Endothelial cell of umbilical vein (primary cell): ENCODE measurements at regions not wholly inside any gene's neighbourhood (a gene's known extent, or its start where the extent isn't known, plus 50 kb on each side); places are given as distances from the start of the nearest gene placed in this dataset.

Source experiments
- BruUV-seq: library from RNA; stranded (reverse); fragments of 400-500 nt; replicated peaks from 2 replicates; lab custom pipeline; 2021; lab: Mats Ljungman, UMichigan
- CTCF ChIA-PET: fragments of 300-600, 350-600 bp; sonication (Branson Sonifier 250); formaldehyde crosslinking; loops from one replicate; lab custom pipeline; 2021; ENCODE audit warnings: antibody characterized with exemption, inconsistent platforms; lab: Charles Lee
- POLR2A ChIA-PET: fragments of 300-600, 350-600 bp; sonication (Branson Sonifier 250); formaldehyde crosslinking; loops from one replicate; lab custom pipeline; 2021; ENCODE audit warnings: antibody characterized with exemption, inconsistent platforms; lab: Charles Lee
- DNase-seq: peaks from one replicate; pipeline ENCODE4 v3.0.0-alpha.2; 2011; ENCODE audit warnings: low read depth, low spot score
- FAIRE-seq: peaks from 2 replicates; lab custom pipeline; 2011; peaks lifted over from hg19 to GRCh38; lab: Jason Lieb, UNC
- H2AFZ ChIP-seq: 2 replicates; pipeline ENCODE4 v1.6.0; 2012; ENCODE audit warnings: low read depth, low read length, control low read depth, inconsistent platforms
- H3K27ac ChIP-seq: 2 replicates; pipeline ENCODE4 v1.5.1; 2011; ENCODE audit warnings: low read depth, mild to moderate bottlenecking, control low read depth, low read length, moderate library complexity; ENCODE audit not compliant: insufficient read depth
- H3K27me3 ChIP-seq, 2 experiments: 2 replicates each; pipeline versions ENCODE4 v1.6.0 to v1.6.1; 2011; ENCODE audit warnings: low read length in 2 of 2, mixed read lengths in 1 of 2; ENCODE audit not compliant: control insufficient read depth in 2 of 2, insufficient read depth in 2 of 2
- H3K36me3 ChIP-seq, 2 experiments: 2 replicates in 1 of 2; 3 replicates in 1 of 2; pipeline ENCODE4 v1.5.1; 2011; ENCODE audit warnings: low read length in 2 of 2, mild to moderate bottlenecking in 1 of 2, moderate library complexity in 1 of 2; ENCODE audit not compliant: control insufficient read depth in 2 of 2, insufficient read depth in 2 of 2; ENCODE audit errors: extremely low read depth in 1 of 2
- H3K4me1 ChIP-seq: 3 replicates; pipeline ENCODE4 v1.5.1; 2011; ENCODE audit warnings: mild to moderate bottlenecking, low read length; ENCODE audit not compliant: control insufficient read depth, insufficient read depth; ENCODE audit errors: extremely low read depth
- H3K4me2 ChIP-seq: 2 replicates; pipeline ENCODE4 v1.6.1; 2011; ENCODE audit warnings: low read length, control low read depth, mixed read lengths; ENCODE audit not compliant: insufficient read depth
- H3K4me3 ChIP-seq, 3 experiments: fragments of 200-600 bp in 1 of 3; sonication (generic), shearing (Covaris generic) in 1 of 3; replicated peaks in 1 of 3; 2 replicates each; pipeline ENCODE4 v1.5.1; 2011 to 2016; ENCODE audit warnings: control low read depth in 3 of 3, low read length in 3 of 3, mild to moderate bottlenecking in 2 of 3, inconsistent platforms in 1 of 3, low read depth in 1 of 3, moderate library complexity in 1 of 3; ENCODE audit not compliant: insufficient read depth in 1 of 3
- H3K79me2 ChIP-seq: 2 replicates; pipeline ENCODE4 v1.6.0; 2012; ENCODE audit warnings: low read length, inconsistent platforms; ENCODE audit not compliant: control insufficient read depth, insufficient read depth
- H3K9ac ChIP-seq: replicated peaks from 2 replicates; pipeline ENCODE3; 2011; ENCODE audit warnings: low read length, control low read depth; ENCODE audit not compliant: insufficient read depth; ENCODE audit errors: extremely low read depth
- H3K9me1 ChIP-seq: replicated peaks from 3 replicates; pipeline ENCODE4 v1.6.0; 2011; ENCODE audit warnings: mild to moderate bottlenecking, low read length; ENCODE audit not compliant: control insufficient read depth, insufficient read depth; ENCODE audit errors: extremely low read depth
- H3K9me3 ChIP-seq: replicated peaks from 2 replicates; pipeline ENCODE4 v1.5.1; 2012; ENCODE audit warnings: low read length, inconsistent platforms; ENCODE audit not compliant: control insufficient read depth, insufficient read depth
- H4K20me1 ChIP-seq: replicated peaks from 2 replicates; pipeline ENCODE3; 2011; ENCODE audit warnings: mild to moderate bottlenecking, low read length; ENCODE audit not compliant: control insufficient read depth, insufficient read depth; ENCODE audit errors: extremely low read depth
- EZH2 ChIP-seq: IDR thresholded peaks from 2 replicates; pipeline ENCODE4 v1.6.1; 2012; ENCODE audit warnings: borderline replicate concordance, low read depth, mild to moderate bottlenecking, moderate library complexity, low read length, inconsistent platforms; ENCODE audit not compliant: severe bottlenecking
- FOS ChIP-seq: IDR thresholded peaks from 2 replicates; pipeline ENCODE4 v1.6.1; 2011; ENCODE audit warnings: mild to moderate bottlenecking, low read length, moderate library complexity, borderline replicate concordance; ENCODE audit not compliant: insufficient read depth
- GATA2 ChIP-seq: IDR thresholded peaks from 2 replicates; pipeline ENCODE4 v1.7.0; 2011; ENCODE audit warnings: low read depth, mild to moderate bottlenecking, moderate library complexity, mixed read lengths, low read length; ENCODE audit not compliant: insufficient read length, insufficient read depth
- JUN ChIP-seq: IDR thresholded peaks from 2 replicates; pipeline ENCODE4 v1.6.1; 2011; ENCODE audit warnings: borderline replicate concordance, low read depth; ENCODE audit not compliant: insufficient read length, insufficient read depth
- MYC ChIP-seq: IDR thresholded peaks from one replicate; pipeline ENCODE4 v1.6.1; 2011; ENCODE audit warnings: mild to moderate bottlenecking, low read depth, low read length
- POLR2A ChIP-seq: IDR thresholded peaks from 2 replicates; pipeline ENCODE4 v1.6.1; 2012; ENCODE audit warnings: low read depth, mild to moderate bottlenecking, control low read depth, low read length
- POLR2AphosphoS5 ChIP-seq: IDR thresholded peaks from 2 replicates; pipeline ENCODE4 v1.6.1; 2012; ENCODE audit warnings: low read depth, mild to moderate bottlenecking, control low read depth, low read length, moderate library complexity; ENCODE audit not compliant: insufficient read depth
- dilution Hi-C: fragments of 300-500 bp; cut with MboI; formaldehyde crosslinking; loops from one replicate; pipeline ENCODE4 v1.15.0; 2019; ENCODE audit warnings: low sequenced_read_pairs; ENCODE audit not compliant: extremely low pct_ligation_motif_present
- intact Hi-C: fragments of 100-400 bp; cut with micrococcal nuclease; formaldehyde crosslinking; loops from one replicate; pipeline ENCODE4 v1.10.0; 2022
- TF ChIP-seq, protein P1 (sequence below), 2 donors: IDR thresholded peaks; 1 replicate in 1 of 2; 2 replicates in 1 of 2; pipeline ENCODE4 v1.5.1; 2011; ENCODE audit warnings: low read length in 2 of 2, mild to moderate bottlenecking in 2 of 2, moderate library complexity in 2 of 2, control low read depth in 1 of 2, inconsistent platforms in 1 of 2, low read depth in 1 of 2; ENCODE audit not compliant: insufficient read depth in 1 of 2; ENCODE audit errors: extremely low read depth in 1 of 2
- TF ChIP-seq, protein P2 (sequence below): IDR thresholded peaks from 2 replicates; pipeline ENCODE4 v1.6.1; 2011; ENCODE audit not compliant: insufficient read depth, insufficient read length

DNA sequence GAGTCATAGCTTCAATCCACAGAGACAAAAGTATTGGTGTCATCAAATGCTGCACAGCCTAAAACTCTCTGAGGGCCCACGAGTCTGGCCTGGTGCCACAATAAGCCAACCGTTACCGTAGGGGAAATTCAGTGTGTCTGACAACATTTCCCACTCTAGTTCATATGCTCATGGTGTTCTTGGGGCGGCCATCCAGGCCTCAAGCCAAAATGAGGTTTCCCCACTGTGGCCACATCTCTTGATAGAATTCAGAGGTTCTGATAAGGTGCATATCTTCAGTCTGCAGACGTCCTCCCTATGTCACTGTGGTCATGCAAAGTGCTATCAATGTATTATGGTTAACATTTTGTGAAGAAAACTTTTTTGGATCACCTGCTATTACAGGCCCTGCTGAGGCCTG, 627.7 kb downstream of the QKI start:
- TF ChIP-seq POLR2AphosphoS5 (no peak), MYC (no peak), EZH2 (no peak), POLR2A (no peak), JUN (no peak), FOS (no peak), GATA2 (no peak)
- TF ChIP-seq, protein P1, sequence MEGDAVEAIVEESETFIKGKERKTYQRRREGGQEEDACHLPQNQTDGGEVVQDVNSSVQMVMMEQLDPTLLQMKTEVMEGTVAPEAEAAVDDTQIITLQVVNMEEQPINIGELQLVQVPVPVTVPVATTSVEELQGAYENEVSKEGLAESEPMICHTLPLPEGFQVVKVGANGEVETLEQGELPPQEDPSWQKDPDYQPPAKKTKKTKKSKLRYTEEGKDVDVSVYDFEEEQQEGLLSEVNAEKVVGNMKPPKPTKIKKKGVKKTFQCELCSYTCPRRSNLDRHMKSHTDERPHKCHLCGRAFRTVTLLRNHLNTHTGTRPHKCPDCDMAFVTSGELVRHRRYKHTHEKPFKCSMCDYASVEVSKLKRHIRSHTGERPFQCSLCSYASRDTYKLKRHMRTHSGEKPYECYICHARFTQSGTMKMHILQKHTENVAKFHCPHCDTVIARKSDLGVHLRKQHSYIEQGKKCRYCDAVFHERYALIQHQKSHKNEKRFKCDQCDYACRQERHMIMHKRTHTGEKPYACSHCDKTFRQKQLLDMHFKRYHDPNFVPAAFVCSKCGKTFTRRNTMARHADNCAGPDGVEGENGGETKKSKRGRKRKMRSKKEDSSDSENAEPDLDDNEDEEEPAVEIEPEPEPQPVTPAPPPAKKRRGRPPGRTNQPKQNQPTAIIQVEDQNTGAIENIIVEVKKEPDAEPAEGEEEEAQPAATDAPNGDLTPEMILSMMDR (IDR thresholded peaks at IDR 0.05; ENCODE audit: extremely low read depth in 1 of 2, insufficient read depth in 1 of 2, low read depth in 1 of 2, low read length in 2 of 2) = no peak
- TF ChIP-seq, protein P2, sequence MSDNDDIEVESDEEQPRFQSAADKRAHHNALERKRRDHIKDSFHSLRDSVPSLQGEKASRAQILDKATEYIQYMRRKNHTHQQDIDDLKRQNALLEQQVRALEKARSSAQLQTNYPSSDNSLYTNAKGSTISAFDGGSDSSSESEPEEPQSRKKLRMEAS = no peak
- H3K27me3 ChIP-seq = no peaks in the 10 kb centered on the region
- DNase-seq (no peak), FAIRE-seq (no peak)
- no peaks in the 10 kb centered on the region for H3K4me1 ChIP-seq
- H2AFZ ChIP-seq = no peak overlapping the region
- ChIA-PET CTCF (no interaction called here), POLR2A (no interaction called here)
- H3K9ac ChIP-seq = no peak overlapping the region
- H3K4me2 ChIP-seq = no peak overlapping the region
- H3K9me3 ChIP-seq = no peaks in the 10 kb centered on the region
- intact Hi-C loops = no loop called here
- dilution Hi-C loops = no loop called here
- H4K20me1 ChIP-seq = no peaks in the 10 kb centered on the region
- no peak overlapping the region for H3K27ac ChIP-seq
- no peaks in the 10 kb centered on the region for H3K79me2 ChIP-seq
- no TSS peak for BruUV-seq
- no peak overlapping the region for H3K4me3 ChIP-seq
- no peaks in the 10 kb centered on the region for H3K36me3 ChIP-seq
- H3K9me1 ChIP-seq = no peaks in the 10 kb centered on the region
